A673 (cell line): ENCODE measurements at regions not wholly inside any gene's neighbourhood (a gene's known extent, or its start where the extent isn't known, plus 50 kb on each side); places are given as distances from the start of the nearest gene placed in this dataset.

Source experiments
- BruUV-seq: library from RNA; stranded (reverse); fragments of 400-500 nt; replicated peaks from 2 replicates; lab custom pipeline; 2021; lab: Mats Ljungman, UMichigan
- CTCF ChIA-PET: fragments of 300-600 bp; sonication (Branson Sonifier 250); formaldehyde crosslinking; loops from one replicate; lab custom pipeline; 2022; ENCODE audit warnings: antibody characterized with exemption; lab: Charles Lee
- POLR2A ChIA-PET: fragments of 300-600 bp; sonication (Branson Sonifier 250); formaldehyde crosslinking; loops from one replicate; lab custom pipeline; 2022; ENCODE audit warnings: antibody characterized with exemption; ENCODE audit not compliant: low non-redundant PET; lab: Charles Lee
- DNase-seq: peaks from one replicate; pipeline ENCODE4 v3.0.0-alpha.2; 2015; ENCODE audit warnings: low spot score
- H3K27ac ChIP-seq: fragments of 200-600 bp; sonication (generic); 2 replicates; pipeline ENCODE4 v1.5.1; 2016; ENCODE audit warnings: mixed run types, low read depth, mild to moderate bottlenecking, mixed read lengths, antibody characterized with exemption, low read length; ENCODE audit not compliant: poor library complexity, severe bottlenecking
- H3K27me3 ChIP-seq: fragments of 200-600 bp; sonication (generic); replicated peaks from 2 replicates; pipeline ENCODE4 v1.6.1; 2017; ENCODE audit warnings: mixed run types, low read depth, mild to moderate bottlenecking, mixed read lengths, antibody characterized with exemption, low read length; ENCODE audit not compliant: insufficient read depth, poor library complexity
- H3K36me3 ChIP-seq: fragments of 200-600 bp; sonication (generic); 2 replicates; pipeline ENCODE4 v1.6.1; 2016; ENCODE audit warnings: mixed run types, mild to moderate bottlenecking, mixed read lengths, antibody characterized with exemption, low read length; ENCODE audit not compliant: insufficient read depth, poor library complexity, severe bottlenecking
- H3K4me1 ChIP-seq: fragments of 200-600 bp; sonication (generic); 2 replicates; pipeline ENCODE4 v1.6.1; 2017; ENCODE audit warnings: mixed run types, mild to moderate bottlenecking, mixed read lengths, antibody characterized with exemption, low read length; ENCODE audit not compliant: insufficient read depth, poor library complexity, severe bottlenecking
- H3K4me3 ChIP-seq: fragments of 200-600 bp; sonication (generic); 2 replicates; pipeline ENCODE4 v1.5.1; 2016; ENCODE audit warnings: low read depth, mixed run types, mild to moderate bottlenecking, mixed read lengths, low read length; ENCODE audit not compliant: poor library complexity, severe bottlenecking
- H3K9me3 ChIP-seq: fragments of 200-600 bp; sonication (generic); 2 replicates; pipeline ENCODE4 v1.6.1; 2016; ENCODE audit warnings: mixed run types, low read depth, mild to moderate bottlenecking, mixed read lengths, antibody characterized with exemption, low read length; ENCODE audit not compliant: poor library complexity, severe bottlenecking
- EZH2 ChIP-seq: fragments of 200-600 bp; sonication (generic); IDR thresholded peaks from 2 replicates; pipeline ENCODE4 v1.6.1; 2017; ENCODE audit warnings: borderline replicate concordance, low read depth, mild to moderate bottlenecking, mixed read lengths, antibody characterized with exemption, low read length; ENCODE audit not compliant: poor library complexity, severe bottlenecking
- intact Hi-C: fragments of 100-400 bp; cut with micrococcal nuclease; formaldehyde crosslinking; loops from one replicate; pipeline ENCODE4 v1.10.0; 2022; ENCODE audit not compliant: unreplicated experiment
- TF ChIP-seq, protein P1 (sequence below): fragments of 300-800, 200-600 bp; sonication (generic); conservative IDR thresholded peaks from 2 replicates; pipeline ENCODE4 v1.5.1; 2017; ENCODE audit warnings: low read depth, mild to moderate bottlenecking, antibody characterized with exemption, low read length, moderate library complexity, mixed read lengths

DNA sequence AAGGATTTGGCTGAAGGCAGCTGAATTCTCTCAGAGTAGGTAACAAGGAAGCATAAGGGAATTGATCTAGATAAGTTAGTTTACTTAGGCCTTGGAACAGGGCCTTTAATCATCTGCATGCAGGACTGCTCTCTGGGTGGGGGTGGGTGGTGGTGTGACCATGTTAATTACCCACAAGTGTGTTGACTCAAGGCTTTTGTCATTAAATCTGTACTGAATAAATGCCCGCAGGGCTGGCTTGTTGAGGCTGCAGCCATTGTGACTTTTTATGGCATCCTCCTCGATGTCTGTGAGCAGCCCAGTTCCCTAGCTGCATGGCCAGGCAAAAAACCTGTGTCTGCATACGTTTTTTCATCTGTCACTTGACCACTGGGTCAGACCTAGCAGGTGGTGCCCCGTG lies 63.5 kb upstream of the ASCC3 start:
- no peaks in the 10 kb centered on the region for H3K36me3 ChIP-seq

GRCh38 chr6:100946021-100946540 lies 65.0 kb upstream of the ASCC3 start:
- ChIA-PET POLR2A (no interaction called here), CTCF (no interaction called here)
- no TSS peak for BruUV-seq
- no peaks in the 10 kb centered on the region for H3K9me3 ChIP-seq
- no peak overlapping the region for H3K4me3 ChIP-seq
- no peaks in the 10 kb centered on the region for H3K36me3 ChIP-seq
- TF ChIP-seq EZH2 = no peak
- TF ChIP-seq, protein P1, sequence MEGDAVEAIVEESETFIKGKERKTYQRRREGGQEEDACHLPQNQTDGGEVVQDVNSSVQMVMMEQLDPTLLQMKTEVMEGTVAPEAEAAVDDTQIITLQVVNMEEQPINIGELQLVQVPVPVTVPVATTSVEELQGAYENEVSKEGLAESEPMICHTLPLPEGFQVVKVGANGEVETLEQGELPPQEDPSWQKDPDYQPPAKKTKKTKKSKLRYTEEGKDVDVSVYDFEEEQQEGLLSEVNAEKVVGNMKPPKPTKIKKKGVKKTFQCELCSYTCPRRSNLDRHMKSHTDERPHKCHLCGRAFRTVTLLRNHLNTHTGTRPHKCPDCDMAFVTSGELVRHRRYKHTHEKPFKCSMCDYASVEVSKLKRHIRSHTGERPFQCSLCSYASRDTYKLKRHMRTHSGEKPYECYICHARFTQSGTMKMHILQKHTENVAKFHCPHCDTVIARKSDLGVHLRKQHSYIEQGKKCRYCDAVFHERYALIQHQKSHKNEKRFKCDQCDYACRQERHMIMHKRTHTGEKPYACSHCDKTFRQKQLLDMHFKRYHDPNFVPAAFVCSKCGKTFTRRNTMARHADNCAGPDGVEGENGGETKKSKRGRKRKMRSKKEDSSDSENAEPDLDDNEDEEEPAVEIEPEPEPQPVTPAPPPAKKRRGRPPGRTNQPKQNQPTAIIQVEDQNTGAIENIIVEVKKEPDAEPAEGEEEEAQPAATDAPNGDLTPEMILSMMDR = no peak
- H3K4me1 ChIP-seq = no peaks in the 10 kb centered on the region
- intact Hi-C loops = no loop called here
- DNase-seq = no peak
- no peak overlapping the region for H3K27ac ChIP-seq
- H3K27me3 ChIP-seq = no peaks in the 10 kb centered on the region

More for the DNA sequence above, 63.5 kb upstream of the ASCC3 start:
- no TSS peak for BruUV-seq
- ChIA-PET POLR2A (no interaction called here), CTCF (no interaction called here)
- Histone ChIP-seq H3K27me3 (no peaks in the 10 kb centered on the region), H3K4me3 (no peak overlapping the region), H3K9me3 (no peaks in the 10 kb centered on the region), H3K27ac (no peak overlapping the region), H3K4me1 (no peaks in the 10 kb centered on the region)
- no peak for DNase-seq
- TF ChIP-seq, protein P1 = no peak
- no peak for TF ChIP-seq EZH2
- intact Hi-C loops = no loop called here

DNA sequence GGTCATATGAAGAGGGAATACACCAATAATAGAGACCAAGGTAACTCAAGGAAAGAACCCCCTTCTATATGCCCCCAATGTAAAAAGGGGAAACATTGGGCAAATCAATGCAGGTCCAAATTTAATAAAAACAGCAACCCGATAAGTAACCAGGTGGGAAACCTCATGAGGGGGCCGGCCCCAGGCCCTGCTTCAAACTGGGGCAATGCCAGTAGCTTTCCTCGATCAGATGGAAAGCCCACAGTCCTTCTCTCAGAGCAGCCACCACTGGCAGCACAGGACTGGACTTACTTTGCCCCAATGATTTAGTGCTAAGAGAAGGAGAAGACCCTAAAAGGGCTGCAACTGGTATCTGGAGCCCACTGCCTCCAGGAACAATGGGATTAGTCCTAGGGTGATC lies 65.6 kb upstream of the ASCC3 start:
- CTCF ChIA-PET = no interaction called here
- intact Hi-C loops = no loop called here
- Histone ChIP-seq H3K27ac (no peak overlapping the region), H3K9me3 (no peaks in the 10 kb centered on the region), H3K36me3 (no peaks in the 10 kb centered on the region), H3K4me3 (no peak overlapping the region), H3K27me3 (no peaks in the 10 kb centered on the region), H3K4me1 (no peaks in the 10 kb centered on the region)
- BruUV-seq = no TSS peak
- TF ChIP-seq EZH2 = no peak
- TF ChIP-seq, protein P1 = no peak
- no peak for DNase-seq
- POLR2A ChIA-PET = no interaction called here
